PC-3 (cell line): ENCODE measurements at regions not wholly inside any gene's neighbourhood (a gene's known extent, or its start where the extent isn't known, plus 50 kb on each side); places are given as distances from the start of the nearest gene placed in this dataset.

ENCODE experiments used
- CTCF ChIP-seq: fragments of 300-600 bp; sonication (generic); conservative IDR thresholded peaks from 2 replicates; pipeline ENCODE4 v1.5.1; 2017; ENCODE audit warnings: antibody characterized with exemption, low read depth, mild to moderate bottlenecking, low read length
- EZH2 ChIP-seq: fragments of 300-600 bp; sonication (generic); IDR thresholded peaks from one replicate; pipeline ENCODE4 v1.6.1; 2017; ENCODE audit warnings: antibody characterized with exemption, mild to moderate bottlenecking, low read length; ENCODE audit not compliant: unreplicated experiment

- TF ChIP-seq EZH2 (no peak), CTCF (no peak)
Measured at GRCh38 chr10:71029907-71030306, 141.5 kb upstream of the PCBD1 start.
